Limb (tissue), 2 donors: ENCODE measurements at regions not wholly inside any gene's neighbourhood (a gene's known extent, or its start where the extent isn't known, plus 50 kb on each side); places are given as distances from the start of the nearest gene placed in this dataset.

Experiments used
- DNase-seq, 2 donors: peaks; one replicate each; pipeline ENCODE4 v3.0.0-alpha.2; 2016; ENCODE audit errors: extremely low spot score in 2 of 2

GRCh38 chr1:17970757-17971156 is 136.8 kb upstream of the IGSF21 start:
- DNase-seq = no peak

DNA sequence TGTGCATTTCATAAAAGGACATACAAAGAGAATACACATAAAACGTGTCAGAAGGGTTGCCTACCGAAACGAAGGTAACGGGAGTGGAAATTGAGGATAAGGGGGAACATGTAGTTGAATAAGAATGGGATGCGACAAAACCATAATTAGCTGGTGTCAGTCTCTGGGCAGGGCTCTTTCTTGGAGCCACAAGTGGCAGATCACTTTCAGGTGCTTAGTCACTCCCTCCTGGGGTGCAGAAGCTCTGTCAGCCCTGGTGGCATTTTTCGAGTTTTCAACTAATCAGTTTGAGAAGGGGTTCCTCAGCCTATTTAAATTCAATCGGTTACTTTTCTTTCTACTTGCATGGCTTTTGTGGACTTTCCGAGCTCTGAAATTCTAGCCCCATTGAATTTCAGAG is 133.9 kb upstream of the IGSF21 start:
- no peak for DNase-seq

GRCh38 chr1:17976854-17977253 is 130.7 kb upstream of the IGSF21 start:
- no peak for DNase-seq

GRCh38 chr1:17978016-17978415 is 129.6 kb upstream of the IGSF21 start:
- no peak for DNase-seq

DNA sequence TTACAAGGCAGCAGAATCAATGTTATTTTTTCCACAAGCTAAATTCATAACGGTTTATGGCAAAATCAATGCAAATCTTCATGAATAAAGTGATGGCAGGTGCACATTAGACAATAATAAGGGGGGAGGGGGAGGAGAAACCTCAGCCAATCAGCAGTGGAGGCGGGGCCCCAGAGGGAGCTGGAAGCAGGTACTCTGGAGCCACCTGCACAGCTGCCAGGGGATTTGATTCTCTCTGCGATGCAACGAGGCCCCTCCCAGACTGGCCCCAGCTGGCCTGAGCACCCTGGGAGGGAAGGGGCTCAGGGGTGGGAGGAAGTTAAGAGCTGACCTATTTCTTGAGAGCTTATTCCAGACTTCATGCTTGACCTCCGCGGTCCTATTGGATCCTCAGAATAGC is 127.8 kb upstream of the IGSF21 start:
- DNase-seq = no peak

DNA sequence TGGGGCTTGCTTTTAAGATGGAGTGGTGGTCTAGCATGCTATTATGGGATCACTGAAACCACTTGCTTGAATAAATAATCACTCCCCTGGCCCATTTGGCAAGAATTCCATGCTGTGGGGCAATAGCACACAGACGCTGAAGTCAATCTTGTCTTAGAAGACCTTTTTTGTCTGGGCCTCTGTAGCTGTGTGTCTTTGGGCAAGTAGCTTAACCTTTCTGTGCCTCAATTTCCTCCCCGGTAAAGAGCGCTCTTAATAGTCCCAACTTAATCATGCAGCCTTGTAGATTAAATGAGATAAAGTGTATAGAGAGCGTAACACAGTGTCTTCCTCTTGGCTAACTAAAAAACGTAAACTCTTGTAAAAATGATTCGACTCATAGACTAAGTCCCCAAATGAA is 125.4 kb upstream of the IGSF21 start:
- no peak for DNase-seq

DNA sequence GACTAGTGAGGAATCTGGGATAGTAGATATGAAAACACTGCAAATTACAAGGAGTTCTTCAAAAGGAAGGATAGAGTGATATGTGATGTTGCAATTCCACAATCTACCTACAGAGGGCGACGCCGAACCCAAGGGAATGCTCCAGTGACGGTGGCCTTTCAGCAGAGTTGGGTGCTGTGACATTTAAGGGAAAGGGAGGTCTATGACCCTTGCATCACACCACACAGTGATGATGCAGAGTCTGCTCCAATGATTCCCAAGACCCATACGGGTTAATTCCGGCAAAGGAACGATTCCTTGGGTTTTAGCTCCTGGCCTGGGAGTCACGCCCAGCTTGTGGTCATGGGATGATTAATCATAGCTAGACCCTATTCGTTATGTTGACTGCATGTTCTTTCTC is 123.0 kb upstream of the IGSF21 start:
- DNase-seq = no peak

DNA sequence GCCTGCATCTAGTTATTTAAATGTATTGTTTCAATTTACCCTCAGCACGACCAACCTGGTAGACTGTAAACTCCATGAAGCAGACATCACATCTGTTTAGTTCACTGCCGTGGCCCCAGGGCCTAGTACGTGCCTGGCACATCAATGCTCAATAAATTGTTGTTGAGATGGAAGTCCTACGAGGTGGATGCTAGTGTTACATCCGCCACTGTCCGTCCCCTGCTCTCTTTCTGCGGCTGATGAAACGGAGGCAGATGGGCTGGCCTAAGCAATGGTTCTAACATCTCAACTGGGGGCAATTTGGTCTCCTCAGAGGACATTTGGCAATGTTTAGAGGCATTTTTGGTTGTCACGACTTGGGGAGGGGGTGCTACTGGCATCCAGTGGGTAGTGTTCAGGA is 121.4 kb upstream of the IGSF21 start:
- DNase-seq = no peak

- DNase-seq = no peak
These were observed 117.2 kb upstream of the IGSF21 start for GRCh38 chr1:17990401-17990800.

DNA sequence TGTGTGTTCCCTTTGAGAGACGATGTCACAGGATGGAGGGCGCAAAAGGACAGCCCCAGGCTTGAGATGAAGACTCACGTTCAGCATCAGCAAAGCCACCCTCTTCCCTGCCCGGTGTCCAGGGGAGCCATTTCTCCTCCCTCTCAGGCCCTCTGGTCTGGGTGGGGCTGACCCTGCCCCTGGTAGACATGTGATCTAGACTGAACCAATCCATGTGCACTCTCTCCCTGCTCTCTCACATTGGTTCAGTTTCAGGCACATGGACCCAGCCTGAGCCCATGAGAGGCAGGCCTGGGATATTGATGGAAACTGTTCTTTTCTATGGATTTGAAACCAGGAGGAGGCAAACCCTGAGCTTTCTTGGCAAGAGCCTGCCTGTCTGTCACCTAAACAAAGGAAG is 115.6 kb upstream of the IGSF21 start:
- DNase-seq = no peak

- no peak for DNase-seq
These were observed 114.8 kb upstream of the IGSF21 start for GRCh38 chr1:17992800-17993199.

GRCh38 chr1:17994046-17994445 is 113.6 kb upstream of the IGSF21 start:
- DNase-seq = no peak

GRCh38 chr1:17995480-17995879 is 112.1 kb upstream of the IGSF21 start:
- DNase-seq = no peak

- no peak for DNase-seq
These were observed 108.7 kb upstream of the IGSF21 start for GRCh38 chr1:17998889-17999288.

DNA sequence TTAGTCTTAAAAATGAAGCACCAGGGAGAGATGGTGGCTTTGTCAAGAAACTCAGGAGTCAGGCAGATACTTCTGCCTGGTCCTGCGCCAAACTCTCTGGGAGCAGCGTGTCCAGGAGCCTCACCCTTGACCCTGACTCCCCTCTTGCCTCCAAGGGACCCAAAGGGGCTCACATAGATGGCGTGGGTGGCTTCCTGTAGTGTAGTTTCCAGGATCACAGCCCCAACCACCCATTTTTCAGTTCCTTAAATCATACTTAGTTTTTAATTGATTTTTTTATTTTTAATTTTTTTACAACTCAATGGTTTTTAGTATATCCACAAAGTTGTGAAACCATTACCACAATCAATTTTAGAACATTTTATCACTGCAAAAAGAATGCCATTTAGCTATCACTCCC is 107.7 kb upstream of the IGSF21 start:
- no peak for DNase-seq

DNA sequence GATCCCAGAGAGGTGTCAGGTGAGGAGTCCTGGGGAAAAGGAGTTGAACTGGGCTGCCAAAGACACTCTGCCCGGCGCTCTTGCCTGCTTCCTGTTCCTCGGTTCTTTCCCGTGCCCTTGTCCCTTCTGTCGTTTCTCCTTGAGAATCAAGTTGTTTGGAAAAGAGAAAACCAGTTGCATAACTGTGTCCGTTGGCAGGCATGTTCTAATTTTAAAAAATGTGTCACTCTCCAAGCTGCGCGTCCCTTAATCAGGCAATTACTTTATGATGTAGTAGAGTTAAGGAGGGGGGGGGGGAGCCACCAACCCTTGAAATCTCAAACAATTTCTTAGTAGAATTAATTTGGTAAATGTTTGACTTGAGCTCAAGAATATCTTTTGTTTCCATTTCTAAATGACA is 105.9 kb upstream of the IGSF21 start:
- DNase-seq = no peak

GRCh38 chr1:18004278-18004677 is 103.3 kb upstream of the IGSF21 start:
- DNase-seq = no peak

DNA sequence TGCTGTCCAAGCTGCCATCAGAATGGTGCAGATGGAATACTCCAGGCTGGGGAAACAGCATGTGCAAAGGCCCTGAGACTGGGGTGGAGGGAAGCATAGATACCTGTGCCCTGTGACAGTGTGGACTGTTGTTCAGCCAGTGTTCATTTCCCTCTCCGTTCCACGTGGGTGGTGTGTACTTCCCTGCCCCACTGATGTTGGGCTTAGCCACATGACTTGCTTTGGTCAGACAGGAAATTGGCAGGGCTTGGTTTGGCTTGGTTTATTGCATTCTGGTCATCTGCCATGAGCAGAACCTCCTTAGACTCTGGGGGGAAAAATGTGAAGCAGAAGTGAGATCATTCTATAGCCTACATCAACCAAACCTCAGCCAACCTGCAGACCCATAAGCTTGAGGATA is 102.4 kb upstream of the IGSF21 start:
- DNase-seq = no peak

- DNase-seq = no peak
These were observed 100.1 kb upstream of the IGSF21 start for GRCh38 chr1:18007391-18008041.

GRCh38 chr1:18008081-18008480 is 99.5 kb upstream of the IGSF21 start:
- DNase-seq = no peak

GRCh38 chr1:18009055-18009454 is 98.5 kb upstream of the IGSF21 start:
- no peak for DNase-seq

DNA sequence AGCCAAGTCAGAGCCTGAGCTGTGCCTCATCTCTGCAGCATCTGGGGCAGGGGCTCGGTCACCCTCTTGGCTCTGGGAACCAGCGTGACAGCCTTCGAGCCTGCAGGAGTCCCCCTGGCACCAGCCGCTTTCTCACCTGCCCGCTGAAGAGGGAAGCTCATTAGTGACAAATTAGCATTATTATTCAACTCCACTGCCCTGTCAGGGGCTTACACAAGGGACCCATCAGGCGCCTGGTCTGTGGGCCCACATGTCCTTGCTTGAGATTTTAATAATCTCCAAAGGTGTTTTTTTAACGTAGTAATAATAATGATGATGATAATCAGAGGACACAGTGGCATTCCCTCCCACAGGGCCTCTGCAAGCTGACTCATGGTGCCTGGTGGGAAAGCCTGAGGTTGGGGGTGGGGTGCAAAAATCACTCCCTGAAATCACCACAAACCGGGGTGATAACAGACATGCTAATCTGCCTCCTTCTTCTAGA is 98.1 kb upstream of the IGSF21 start:
- DNase-seq = no peak

- DNase-seq = no peak
These were observed 97.2 kb upstream of the IGSF21 start for GRCh38 chr1:18010408-18010807.

GRCh38 chr1:18010945-18011344 is 96.7 kb upstream of the IGSF21 start:
- DNase-seq = no peak
